ENCODE measurements at regions not wholly inside any gene's neighbourhood (a gene's known extent, or its start where the extent isn't known, plus 50 kb on each side); places are given as distances from the start of the nearest gene placed in this dataset.

DNA sequence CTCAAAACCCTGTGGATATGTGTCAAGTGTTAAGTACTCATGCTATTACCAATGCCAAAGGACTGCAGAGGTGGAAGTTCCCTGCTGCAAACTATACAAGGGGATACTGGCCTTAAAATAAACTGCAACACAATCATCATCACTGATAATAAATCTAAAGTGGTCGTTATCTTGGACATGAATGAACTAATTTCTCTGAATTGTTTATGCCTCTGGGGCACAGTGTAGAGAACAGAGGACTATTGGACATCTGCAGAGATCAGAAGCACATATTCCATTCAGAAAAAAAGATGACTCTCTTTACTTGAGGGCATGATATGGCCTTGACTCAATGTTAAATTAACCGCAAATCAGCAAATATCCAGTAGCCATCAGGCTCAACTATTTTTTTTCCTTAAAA lies 542.6 kb upstream of the IGFBP7 start:
- TF ChIP-seq, protein P1, sequence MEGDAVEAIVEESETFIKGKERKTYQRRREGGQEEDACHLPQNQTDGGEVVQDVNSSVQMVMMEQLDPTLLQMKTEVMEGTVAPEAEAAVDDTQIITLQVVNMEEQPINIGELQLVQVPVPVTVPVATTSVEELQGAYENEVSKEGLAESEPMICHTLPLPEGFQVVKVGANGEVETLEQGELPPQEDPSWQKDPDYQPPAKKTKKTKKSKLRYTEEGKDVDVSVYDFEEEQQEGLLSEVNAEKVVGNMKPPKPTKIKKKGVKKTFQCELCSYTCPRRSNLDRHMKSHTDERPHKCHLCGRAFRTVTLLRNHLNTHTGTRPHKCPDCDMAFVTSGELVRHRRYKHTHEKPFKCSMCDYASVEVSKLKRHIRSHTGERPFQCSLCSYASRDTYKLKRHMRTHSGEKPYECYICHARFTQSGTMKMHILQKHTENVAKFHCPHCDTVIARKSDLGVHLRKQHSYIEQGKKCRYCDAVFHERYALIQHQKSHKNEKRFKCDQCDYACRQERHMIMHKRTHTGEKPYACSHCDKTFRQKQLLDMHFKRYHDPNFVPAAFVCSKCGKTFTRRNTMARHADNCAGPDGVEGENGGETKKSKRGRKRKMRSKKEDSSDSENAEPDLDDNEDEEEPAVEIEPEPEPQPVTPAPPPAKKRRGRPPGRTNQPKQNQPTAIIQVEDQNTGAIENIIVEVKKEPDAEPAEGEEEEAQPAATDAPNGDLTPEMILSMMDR (IDR thresholded peaks at IDR 0.05), result no peak
- H3K4me1 ChIP-seq, result no peaks in the 10 kb centered on the region
- H3K36me3 ChIP-seq, result no peaks in the 10 kb centered on the region
- DNase-seq, result no peak
- H3K27me3 ChIP-seq, result no peaks in the 10 kb centered on the region
- no peak for ATAC-seq
- H3K27ac ChIP-seq, result no peak overlapping the region
- H3K9me3 ChIP-seq, result no peaks in the 10 kb centered on the region
- intact Hi-C loops (cut with DNase I), result no loop called here
- H3K4me3 ChIP-seq, result no peak overlapping the region

GRCh38 chr4:57640391-57641100 lies 530.4 kb upstream of the IGFBP7 start:
- H3K27me3 ChIP-seq, result no peaks in the 10 kb centered on the region
- TF ChIP-seq, protein P1 (IDR thresholded peaks at IDR 0.05), result no peak
- no peak overlapping the region for H3K27ac ChIP-seq
- H3K4me1 ChIP-seq, result no peaks in the 10 kb centered on the region
- H3K36me3 ChIP-seq, result no peaks in the 10 kb centered on the region
- no peak for ATAC-seq
- intact Hi-C loops (cut with DNase I), result no loop called here
- H3K4me3 ChIP-seq, result no peak overlapping the region
- no peaks in the 10 kb centered on the region for H3K9me3 ChIP-seq
- peak in 1 of 4 donors; percentile 57 for DNase-seq

DNA sequence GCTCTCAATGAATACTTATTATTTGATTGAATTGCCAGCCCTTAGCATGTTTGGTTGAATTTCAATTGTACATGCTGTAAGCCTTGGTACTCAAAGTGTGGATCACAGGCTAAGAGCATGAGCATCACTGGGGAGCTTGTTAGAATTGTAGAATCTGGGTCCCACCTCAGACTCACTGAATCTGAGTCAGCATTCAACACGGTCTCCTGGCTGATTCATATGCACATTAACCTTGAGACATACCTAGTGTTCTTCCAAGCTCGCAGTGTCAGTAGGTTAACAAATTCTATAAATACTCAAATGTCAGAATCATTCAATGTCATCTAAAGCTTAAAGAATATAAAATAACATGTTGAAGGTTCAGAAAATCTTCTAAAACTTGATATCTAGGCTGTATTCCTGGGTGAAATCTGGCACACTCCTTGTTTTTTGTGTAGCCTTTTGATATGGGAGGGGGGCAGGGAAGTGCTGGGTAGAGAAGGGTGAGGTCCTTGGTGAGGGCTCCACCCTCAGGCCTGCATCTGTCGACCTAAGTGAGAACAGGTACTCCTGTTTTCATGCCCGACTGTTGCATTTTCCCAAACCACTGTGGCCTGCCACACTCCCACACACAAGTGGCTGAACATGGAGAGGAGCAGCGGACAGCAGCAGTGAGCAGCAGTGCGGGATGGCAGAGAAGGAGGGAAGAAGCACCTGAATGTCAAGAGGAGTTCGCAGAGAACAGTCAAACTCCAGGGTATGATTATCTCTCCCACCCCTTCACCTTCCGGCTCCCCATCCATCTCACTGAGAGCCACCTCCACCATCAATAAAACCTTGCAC lies 529.6 kb upstream of the IGFBP7 start:
- H3K27me3 ChIP-seq, result no peaks in the 10 kb centered on the region
- TF ChIP-seq, protein P1 (IDR thresholded peaks at IDR 0.05), result no peak
- no peaks in the 10 kb centered on the region for H3K36me3 ChIP-seq
- H3K9me3 ChIP-seq, result no peaks in the 10 kb centered on the region
- DNase-seq (no peak), ATAC-seq (no peak)
- intact Hi-C loops (cut with DNase I), result no loop called here
- no peaks in the 10 kb centered on the region for H3K4me1 ChIP-seq
- H3K4me3 ChIP-seq, result no peak overlapping the region
- no peak overlapping the region for H3K27ac ChIP-seq

GRCh38 chr4:57635910-57636309 lies 525.7 kb upstream of the IGFBP7 start:
- DNase-seq, result no peak
- no peaks in the 10 kb centered on the region for H3K9me3 ChIP-seq
- H3K27ac ChIP-seq, result no peak overlapping the region
- no peak overlapping the region for H3K4me3 ChIP-seq
- no peaks in the 10 kb centered on the region for H3K4me1 ChIP-seq
- no peak for ATAC-seq
- H3K27me3 ChIP-seq, result no peaks in the 10 kb centered on the region
- TF ChIP-seq, protein P1 (IDR thresholded peaks at IDR 0.05), result no peak
- intact Hi-C loops (cut with DNase I), result no loop called here
- no peaks in the 10 kb centered on the region for H3K36me3 ChIP-seq

DNA sequence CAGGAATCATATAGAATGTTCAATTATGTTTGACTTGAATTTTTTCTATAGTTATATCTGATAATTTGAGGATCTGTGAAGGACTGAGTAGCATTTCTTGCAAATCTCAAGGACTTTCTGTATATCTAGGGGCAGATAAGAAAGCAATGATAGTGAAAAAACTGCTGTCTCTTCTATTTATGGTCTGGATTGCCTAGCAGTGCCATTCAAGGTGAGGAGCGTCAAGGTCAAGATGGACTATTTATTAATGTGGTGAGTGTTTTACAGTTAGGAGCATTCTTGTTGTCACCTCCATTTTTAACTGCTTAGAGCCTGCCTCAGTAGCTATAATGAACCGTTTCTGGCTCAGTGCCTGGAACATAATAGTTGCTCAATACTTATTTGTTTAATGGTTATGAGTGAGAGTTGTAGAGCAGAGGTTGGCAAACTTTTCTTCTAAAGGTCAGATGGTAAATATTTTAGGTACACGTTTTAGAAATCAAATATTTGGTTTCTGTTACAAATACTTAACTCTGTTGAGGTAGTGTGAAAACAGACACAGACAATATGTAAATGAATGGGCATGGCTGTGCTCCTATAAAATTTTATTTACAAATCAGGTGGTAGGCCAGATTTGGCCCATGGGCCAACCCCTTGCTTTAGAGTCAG lies 523.2 kb upstream of the IGFBP7 start:
- intact Hi-C loops (cut with DNase I), result no loop called here
- Histone ChIP-seq H3K4me1 (no peaks in the 10 kb centered on the region), H3K36me3 (no peaks in the 10 kb centered on the region), H3K27ac (no peak overlapping the region), H3K4me3 (no peak overlapping the region), H3K27me3 (no peaks in the 10 kb centered on the region), H3K9me3 (no peaks in the 10 kb centered on the region)
- ATAC-seq, result peak; percentile 44
- TF ChIP-seq, protein P1 (IDR thresholded peaks at IDR 0.05), result no peak
- no peak for DNase-seq

All from left lung (tissue), 4 donors.